ENCODE measurements at regions not wholly inside any gene's neighbourhood (a gene's known extent, or its start where the extent isn't known, plus 50 kb on each side); places are given as distances from the start of the nearest gene placed in this dataset.

DNA sequence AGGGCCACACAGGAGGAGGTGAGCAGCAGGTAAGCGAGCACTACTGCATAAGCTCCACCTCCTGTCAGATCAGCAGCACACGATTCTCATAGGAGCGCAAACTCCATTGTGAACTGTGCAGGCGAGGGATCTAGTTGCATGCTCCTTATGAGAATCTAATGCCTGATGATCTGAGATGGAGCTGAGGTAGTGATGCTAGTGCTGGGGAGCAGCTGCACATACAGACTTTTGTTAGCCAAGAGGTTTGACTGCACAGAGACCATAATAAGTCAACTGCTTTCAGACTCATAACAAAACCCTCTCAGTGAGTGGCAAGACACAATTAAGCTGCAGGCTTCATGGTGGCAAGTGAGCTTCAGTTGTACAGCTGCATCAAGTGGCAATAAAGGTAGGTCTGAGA lies 83.4 kb downstream of the PSMG1 start:
- TF ChIP-seq, protein P1, sequence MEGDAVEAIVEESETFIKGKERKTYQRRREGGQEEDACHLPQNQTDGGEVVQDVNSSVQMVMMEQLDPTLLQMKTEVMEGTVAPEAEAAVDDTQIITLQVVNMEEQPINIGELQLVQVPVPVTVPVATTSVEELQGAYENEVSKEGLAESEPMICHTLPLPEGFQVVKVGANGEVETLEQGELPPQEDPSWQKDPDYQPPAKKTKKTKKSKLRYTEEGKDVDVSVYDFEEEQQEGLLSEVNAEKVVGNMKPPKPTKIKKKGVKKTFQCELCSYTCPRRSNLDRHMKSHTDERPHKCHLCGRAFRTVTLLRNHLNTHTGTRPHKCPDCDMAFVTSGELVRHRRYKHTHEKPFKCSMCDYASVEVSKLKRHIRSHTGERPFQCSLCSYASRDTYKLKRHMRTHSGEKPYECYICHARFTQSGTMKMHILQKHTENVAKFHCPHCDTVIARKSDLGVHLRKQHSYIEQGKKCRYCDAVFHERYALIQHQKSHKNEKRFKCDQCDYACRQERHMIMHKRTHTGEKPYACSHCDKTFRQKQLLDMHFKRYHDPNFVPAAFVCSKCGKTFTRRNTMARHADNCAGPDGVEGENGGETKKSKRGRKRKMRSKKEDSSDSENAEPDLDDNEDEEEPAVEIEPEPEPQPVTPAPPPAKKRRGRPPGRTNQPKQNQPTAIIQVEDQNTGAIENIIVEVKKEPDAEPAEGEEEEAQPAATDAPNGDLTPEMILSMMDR (conservative IDR thresholded peaks at IDR 0.05) = no peak
- no peak for TF ChIP-seq EZH2 (IDR thresholded peaks at IDR 0.05; ENCODE audit: low read depth)

Measured in PC-9 (cell line).